Dermis microvascular lymphatic vessel endothelial cell (primary cell): ENCODE measurements at regions not wholly inside any gene's neighbourhood (a gene's known extent, or its start where the extent isn't known, plus 50 kb on each side); places are given as distances from the start of the nearest gene placed in this dataset.
A peak's percentile ranks its signal among the peaks of the same experiment; 100 is the strongest.
"Not testable (repeated sequence)": the region's sequence is repeated elsewhere in the genome, so short reads cannot be mapped to it uniquely, and the experiment has no call there.

ENCODE experiments used
- DNase-seq, 2 donors: peaks; one replicate each; pipeline versions ENCODE4 v3.0.0 to v3.0.0-alpha.2; 2010; ENCODE audit warnings: low read depth in 2 of 2

GRCh38 chr3:118607915-118608820, 426.5 kb downstream of the IGSF11 start:
- DNase-seq, result no peak

GRCh38 chr3:118618247-118619040, 416.2 kb downstream of the IGSF11 start:
- no peak for DNase-seq

- DNase-seq, result no peak
These were observed 408.2 kb downstream of the IGSF11 start for GRCh38 chr3:118626453-118626852.

GRCh38 chr3:118628704-118629341, 405.8 kb downstream of the IGSF11 start:
- DNase-seq, result peak; percentile 14 to 30

- no peak for DNase-seq
These were observed 404.8 kb downstream of the IGSF11 start for GRCh38 chr3:118629821-118630220.

GRCh38 chr3:118635711-118636110, 398.9 kb downstream of the IGSF11 start:
- no peak for DNase-seq

- DNase-seq, result no peak
These were observed 397.8 kb downstream of the IGSF11 start for GRCh38 chr3:118636841-118637240.

GRCh38 chr3:118637846-118638245, 396.8 kb downstream of the IGSF11 start:
- DNase-seq, result no peak

GRCh38 chr3:118641608-118642007, 393.0 kb downstream of the IGSF11 start:
- no peak for DNase-seq

- no peak for DNase-seq
These were observed 363.5 kb downstream of the IGSF11 start for GRCh38 chr3:118671192-118671591.

- DNase-seq, result no peak
These were observed 359.3 kb downstream of the IGSF11 start for GRCh38 chr3:118675305-118675704.

- not testable (repeated sequence) for DNase-seq
These were observed 356.0 kb downstream of the IGSF11 start for GRCh38 chr3:118678663-118679062.

- DNase-seq, result no peak
These were observed 351.7 kb downstream of the IGSF11 start for GRCh38 chr3:118682921-118683320.

- DNase-seq, result no peak
These were observed 351.0 kb downstream of the IGSF11 start for GRCh38 chr3:118683636-118684035.

GRCh38 chr3:118688396-118688884, 346.2 kb downstream of the IGSF11 start:
- no peak for DNase-seq

GRCh38 chr3:118692416-118692815, 342.2 kb downstream of the IGSF11 start:
- DNase-seq, result no peak

GRCh38 chr3:118705487-118706219, 329.0 kb downstream of the IGSF11 start:
- no peak for DNase-seq

GRCh38 chr3:118707991-118708390, 326.7 kb downstream of the IGSF11 start:
- no peak for DNase-seq

- DNase-seq, result no peak
These were observed 324.1 kb downstream of the IGSF11 start for GRCh38 chr3:118710532-118710931.

GRCh38 chr3:118713502-118714207, 321.0 kb downstream of the IGSF11 start:
- DNase-seq, result no peak

- DNase-seq, result no peak
These were observed 319.8 kb downstream of the IGSF11 start for GRCh38 chr3:118714800-118715199.
